H1 (cell line): ENCODE measurements at regions not wholly inside any gene's neighbourhood (a gene's known extent, or its start where the extent isn't known, plus 50 kb on each side); places are given as distances from the start of the nearest gene placed in this dataset.

Source experiments
- CTCF ChIA-PET: fragments of 300-600 bp; sonication (Branson Sonifier 250); formaldehyde crosslinking; loops from one replicate; lab custom pipeline; 2021; ENCODE audit not compliant: partially characterized antibody; lab: Charles Lee
- POLR2A ChIA-PET: fragments of 300-600 bp; sonication (Branson Sonifier 250); formaldehyde crosslinking; loops from one replicate; lab custom pipeline; 2021; ENCODE audit warnings: inconsistent platforms; ENCODE audit not compliant: partially characterized antibody; lab: Charles Lee
- DNase-seq, 2 experiments: peaks; one replicate each; pipeline versions ENCODE4 v3.0.0 to v3.0.0-alpha.2; 2010 to 2022; ENCODE audit warnings: low spot score in 2 of 2, low read depth in 1 of 2, mixed read lengths in 1 of 2
- FAIRE-seq: peaks from 2 replicates; lab custom pipeline; 2011; peaks lifted over from hg19 to GRCh38; lab: Jason Lieb, UNC
- H2AFZ ChIP-seq: 2 replicates; pipeline ENCODE4 v1.8.1; 2012; ENCODE audit warnings: low read length, inconsistent platforms
- H2AK5ac ChIP-seq: 2 replicates; pipeline ENCODE4 v1.6.1; 2013; ENCODE audit warnings: low read depth, low read length
- H2BK120ac ChIP-seq: replicated peaks from 2 replicates; pipeline ENCODE3; 2013; ENCODE audit warnings: low read depth, low read length, inconsistent platforms
- H2BK12ac ChIP-seq: 2 replicates; pipeline ENCODE4 v1.6.1; 2013; ENCODE audit warnings: low read depth, low read length
- H2BK15ac ChIP-seq: 2 replicates; pipeline ENCODE4 v1.6.1; 2013; ENCODE audit warnings: low read length
- H2BK20ac ChIP-seq: 2 replicates; pipeline ENCODE4 v1.6.1; 2013; ENCODE audit warnings: low read length
- H2BK5ac ChIP-seq: 2 replicates; pipeline ENCODE4 v1.6.1; 2013; ENCODE audit warnings: low read depth, low read length
- H3K14ac ChIP-seq: 2 replicates; pipeline ENCODE4 v1.6.1; 2013; ENCODE audit warnings: inconsistent platforms; ENCODE audit not compliant: insufficient read length
- H3K18ac ChIP-seq: 2 replicates; pipeline ENCODE4 v1.6.1; 2013; ENCODE audit warnings: low read length; ENCODE audit errors: extremely low read depth
- H3K23ac ChIP-seq: 2 replicates; pipeline ENCODE4 v1.6.1; 2013; ENCODE audit warnings: inconsistent platforms; ENCODE audit not compliant: insufficient read length
- H3K23me2 ChIP-seq: 2 replicates; pipeline ENCODE4 v1.6.1; 2013; ENCODE audit warnings: low read depth, low read length
- H3K27ac ChIP-seq: 2 replicates; pipeline ENCODE4 v1.6.1; 2011; ENCODE audit warnings: low read depth, low read length, inconsistent platforms
- H3K27me3 ChIP-seq, 4 experiments: replicated peaks in 1 of 4; 1 replicate in 1 of 4; 2 replicates in 3 of 4; pipeline versions ENCODE4 v1.6.1 to v1.8.1; 2011 to 2013; ENCODE audit warnings: low read length in 3 of 4, mild to moderate bottlenecking in 3 of 4, inconsistent platforms in 2 of 4, mixed read lengths in 2 of 4, moderate library complexity in 1 of 4; ENCODE audit not compliant: control insufficient read depth in 3 of 4, insufficient read depth in 3 of 4; ENCODE audit errors: extremely low read depth in 1 of 4
- H3K36me3 ChIP-seq, 4 experiments: 2 replicates each; pipeline versions ENCODE4 v1.6.1 to v1.8.1; 2011 to 2013; ENCODE audit warnings: mild to moderate bottlenecking in 4 of 4, low read length in 3 of 4, moderate library complexity in 2 of 4, control low read depth in 1 of 4, inconsistent platforms in 1 of 4; ENCODE audit not compliant: insufficient read depth in 4 of 4, control insufficient read depth in 2 of 4
- H3K4ac ChIP-seq: replicated peaks from 2 replicates; pipeline ENCODE3; 2013; ENCODE audit warnings: low read length, low read depth, mixed read lengths, inconsistent platforms; ENCODE audit not compliant: insufficient read length
- H3K4me1 ChIP-seq, 4 experiments: replicated peaks in 1 of 4; 1 replicate in 1 of 4; 2 replicates in 3 of 4; pipeline versions ENCODE4 v1.6.1 to v1.8.1; 2011 to 2013; ENCODE audit warnings: low read length in 3 of 4, inconsistent platforms in 2 of 4, mixed read lengths in 1 of 4; ENCODE audit not compliant: insufficient read depth in 4 of 4, control insufficient read depth in 3 of 4
- H3K4me2 ChIP-seq, 2 experiments: 2 replicates each; pipeline versions ENCODE4 v1.6.1 to v1.8.1; 2011 to 2013; ENCODE audit warnings: low read depth in 2 of 2, low read length in 2 of 2, control low read depth in 1 of 2, inconsistent platforms in 1 of 2, mild to moderate bottlenecking in 1 of 2; ENCODE audit not compliant: insufficient read depth in 1 of 2
- H3K4me3 ChIP-seq, 4 experiments: fragments of 200-600, 300-600 bp in 1 of 4; sonication (generic), shearing (Covaris generic), sonication (Bioruptor Twin) in 1 of 4; 2 replicates each; pipeline versions ENCODE4 v1.5.1 to v1.8.1; 2011 to 2016; ENCODE audit warnings: low read length in 4 of 4, low read depth in 3 of 4, control low read depth in 2 of 4, inconsistent platforms in 2 of 4, mild to moderate bottlenecking in 2 of 4, mixed read lengths in 1 of 4, moderate library complexity in 1 of 4; ENCODE audit not compliant: insufficient read depth in 2 of 4; ENCODE audit errors: extremely low read depth in 1 of 4
- H3K56ac ChIP-seq: replicated peaks from 2 replicates; pipeline ENCODE3; 2013; ENCODE audit warnings: low read depth, mild to moderate bottlenecking, mixed read lengths, low read length, inconsistent platforms; ENCODE audit not compliant: insufficient read length
- H3K79me1 ChIP-seq: 2 replicates; pipeline ENCODE4 v1.6.1; 2013; ENCODE audit warnings: low read depth, low read length, control low read depth
- H3K79me2 ChIP-seq, 2 experiments: 2 replicates each; pipeline versions ENCODE4 v1.6.1 to v1.8.1; 2012 to 2013; ENCODE audit warnings: low read length in 2 of 2, mild to moderate bottlenecking in 2 of 2, inconsistent platforms in 1 of 2; ENCODE audit not compliant: insufficient read depth in 2 of 2, control insufficient read depth in 1 of 2
- H3K9ac ChIP-seq, 4 experiments: replicated peaks in 1 of 4; 1 replicate in 1 of 4; 2 replicates in 3 of 4; pipeline versions ENCODE4 v1.6.1 to v1.8.1; 2011 to 2013; ENCODE audit warnings: low read depth in 3 of 4, low read length in 3 of 4, control low read depth in 2 of 4, mild to moderate bottlenecking in 2 of 4, moderate library complexity in 2 of 4, inconsistent platforms in 1 of 4; ENCODE audit errors: extremely low read depth in 1 of 4
- H3K9me3 ChIP-seq, 2 experiments: 2 replicates each; pipeline versions ENCODE4 v1.6.1 to v1.8.1; 2012 to 2013; ENCODE audit warnings: mild to moderate bottlenecking in 2 of 2, moderate library complexity in 2 of 2, control low read depth in 1 of 2, inconsistent platforms in 1 of 2, low read depth in 1 of 2, low read length in 1 of 2, mixed read lengths in 1 of 2; ENCODE audit not compliant: insufficient read depth in 2 of 2
- H4K20me1 ChIP-seq, 2 experiments: replicated peaks in 1 of 2; 2 replicates each; pipeline versions ENCODE3 to v1.8.1; 2011 to 2013; ENCODE audit warnings: inconsistent platforms in 2 of 2, low read length in 2 of 2, mild to moderate bottlenecking in 1 of 2; ENCODE audit not compliant: insufficient read depth in 2 of 2, control insufficient read depth in 1 of 2
- H4K5ac ChIP-seq: 2 replicates; pipeline ENCODE4 v1.6.1; 2013; ENCODE audit warnings: low read length, low read depth, mixed read lengths, inconsistent platforms; ENCODE audit not compliant: insufficient read length
- H4K8ac ChIP-seq: 2 replicates; pipeline ENCODE4 v1.8.0; 2013; ENCODE audit warnings: mild to moderate bottlenecking, moderate library complexity, low read length, inconsistent platforms; ENCODE audit not compliant: insufficient read depth; ENCODE audit errors: extremely low read depth
- H4K91ac ChIP-seq: replicated peaks from 2 replicates; pipeline ENCODE3; 2013; ENCODE audit warnings: low read length, mixed read lengths, inconsistent platforms; ENCODE audit not compliant: insufficient read length
- RAD21 ChIP-seq, 2 experiments: IDR thresholded peaks in 1 of 2; conservative IDR thresholded peaks in 1 of 2; 2 replicates each; pipeline ENCODE4 v1.6.1; 2011; ENCODE audit warnings: low read depth in 2 of 2, low read length in 2 of 2, improper control_type of control experiment in 1 of 2, inconsistent platforms in 1 of 2, mild to moderate bottlenecking in 1 of 2, moderate library complexity in 1 of 2
- RNF2 ChIP-seq: fragments of 200-900, 300-1000 bp; sonication (generic); IDR thresholded peaks from 2 replicates; pipeline ENCODE4 v1.7.1; 2016; ENCODE audit warnings: borderline replicate concordance, low read depth, mild to moderate bottlenecking, antibody characterized with exemption, low read length; ENCODE audit not compliant: poor library complexity, severe bottlenecking; ENCODE audit errors: missing control alignments
- WGBS, 2 experiments: shearing (Covaris generic) in 1 of 2; methylation state at CpG; one replicate each; pipeline versions ENCODE4 v1.1.6 to v1.1.7; 2013 to 2015; ENCODE audit warnings: low lambda C conversion rate in 2 of 2, mixed read lengths in 2 of 2, inconsistent platforms in 1 of 2, low coverage in 1 of 2, missing lambda C conversion rate in 1 of 2; ENCODE audit not compliant: insufficient replicate concordance in 2 of 2, insufficient coverage in 1 of 2, insufficient read length in 1 of 2; ENCODE audit errors: extremely low coverage in 1 of 2, missing lambda C conversion rate in 1 of 2; 5-methylcytosine and 5-hydroxymethylcytosine counted together
- TF ChIP-seq, protein P1 (sequence below): IDR thresholded peaks from 2 replicates; pipeline ENCODE4 v1.6.1; 2012; ENCODE audit warnings: inconsistent platforms

DNA sequence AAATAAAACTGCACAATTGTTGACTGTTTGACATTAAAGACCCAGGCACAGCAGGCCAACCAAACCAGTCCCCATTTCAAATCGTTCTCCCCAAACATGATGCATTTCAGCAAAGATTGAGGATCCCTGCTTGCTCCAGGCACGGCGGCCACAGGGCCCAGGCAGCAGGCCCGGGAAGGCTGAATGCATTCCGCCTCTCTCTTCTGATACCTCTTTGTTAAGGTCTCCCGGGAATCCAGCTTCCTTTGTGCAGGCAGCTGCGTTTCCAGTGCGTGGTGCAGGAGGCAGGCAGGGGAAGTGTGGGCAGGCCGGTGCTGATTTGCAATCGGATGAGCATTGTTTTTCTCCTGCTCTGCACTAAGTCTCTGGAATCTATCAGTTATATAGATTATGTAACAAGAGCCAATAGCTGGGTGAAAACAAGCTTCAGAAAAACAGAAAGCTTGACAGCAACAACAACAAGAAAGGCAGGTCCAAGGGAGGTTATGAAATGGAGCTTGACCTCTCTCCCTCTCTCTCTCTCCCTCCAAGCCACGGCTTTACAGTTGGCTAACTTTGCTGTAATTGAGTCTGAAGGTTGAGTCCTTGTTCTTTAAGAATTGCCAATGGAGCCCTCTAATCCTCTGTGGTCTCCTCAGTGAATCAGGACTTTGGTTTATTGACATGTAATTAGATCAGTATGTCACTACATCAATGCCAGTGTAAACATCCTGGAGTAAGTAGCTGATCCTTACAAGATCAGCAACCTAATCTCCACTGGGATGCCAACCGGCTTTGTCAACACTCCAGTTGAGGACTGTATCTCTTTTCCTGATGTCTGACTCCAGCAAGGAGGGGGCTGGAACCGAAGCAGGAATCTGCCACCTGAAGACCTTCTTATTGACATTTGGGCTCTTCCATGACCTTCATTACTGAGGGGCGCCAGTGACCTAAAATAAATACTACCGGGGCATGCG is 338.0 kb downstream of the TEX29 start:
- Histone ChIP-seq H3K9ac (no peak overlapping the region), H2AFZ (peak overlapping the region; percentile 79; the same call in 1 of the 2 replicates), H4K5ac (no peak overlapping the region)

More for the DNA sequence above, 338.0 kb downstream of the TEX29 start:
- Histone ChIP-seq H2BK20ac (no peak overlapping the region), H2BK120ac (no peak overlapping the region), H3K18ac (0 out of 2 replicates have a peak overlapping the region, but pooled peaks have one; percentile 13), H4K8ac (no peak overlapping the region), H3K4ac (no peak overlapping the region), H3K9me3 (no peaks in the 10 kb centered on the region), H3K23me2 (no peaks in the 10 kb centered on the region; the same call in 1 of the 2 replicates), H3K4me3 (no peak overlapping the region), H3K14ac (no peak overlapping the region), H3K4me1 (peaks cover 0 to 6% (median 4%) of the 10 kb centered on the region in 4 experiments; a peak in 4 of 7 replicates), H2AK5ac (no peak overlapping the region), H3K27me3 (peaks cover 0 to 9% (median 4%) of the 10 kb centered on the region in 4 experiments; a peak in 4 of 7 replicates), H4K20me1 (no peaks in the 10 kb centered on the region), H3K27ac (no peak overlapping the region), H3K36me3 (no peaks in the 10 kb centered on the region), H3K56ac (no peak overlapping the region), H2BK15ac (no peak overlapping the region), H4K91ac (no peak overlapping the region), H3K79me2 (no peaks in the 10 kb centered on the region), H3K4me2 (peak overlapping the region in 1 of 2 experiments; percentile 21; a peak in 1 of 4 replicates), H2BK12ac (no peak overlapping the region; the same call in 1 of the 2 replicates), H2BK5ac (no peak overlapping the region), H3K79me1 (no peaks in the 10 kb centered on the region), H3K23ac (no peak overlapping the region)
- POLR2A ChIA-PET = interaction anchor here (1.4 to 1.8 kb wide), 2 partner anchors 19 to 25 kb away, joined by 3 to 4 read pairs; no protein-coding TSS in a partner anchor
- 54% methylated on average over 16 of the region's 16 CpGs; no CpG with 5 or more reads in 1 of the 2 experiments for WGBS, 2 experiments
- CTCF ChIA-PET = interaction anchor here (0.7 to 1.9 kb wide), 5 partner anchors 115 to 176 kb away, joined by 3 to 5 read pairs (median 3); no protein-coding TSS in a partner anchor
- FAIRE-seq (peak; percentile 39), DNase-seq (peak in 1 of 2 experiments; percentile 49)
- TF ChIP-seq RNF2 (no peak), RAD21 (IDR thresholded peaks at IDR 0.05 in 1 of 2, conservative IDR thresholded peaks at IDR 0.05 in 1 of 2; ENCODE audit: low read depth in 2 of 2, low read length in 2 of 2) (peak; percentile 3 to 12; a peak in 1 of 4 replicates)
- TF ChIP-seq, protein P1, sequence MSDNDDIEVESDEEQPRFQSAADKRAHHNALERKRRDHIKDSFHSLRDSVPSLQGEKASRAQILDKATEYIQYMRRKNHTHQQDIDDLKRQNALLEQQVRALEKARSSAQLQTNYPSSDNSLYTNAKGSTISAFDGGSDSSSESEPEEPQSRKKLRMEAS = peak; percentile 54
